GM12878 (cell line): ENCODE measurements at regions not wholly inside any gene's neighbourhood (a gene's known extent, or its start where the extent isn't known, plus 50 kb on each side); places are given as distances from the start of the nearest gene placed in this dataset.
"Not testable (repeated sequence)": the region's sequence is repeated elsewhere in the genome, so short reads cannot be mapped to it uniquely, and the experiment has no call there.

Source experiments
- ATAC-seq: fragments of 200-7000 bp; cut with Tn5 transposase; 3 replicates; pipeline ENCODE4 v1.9.1; 2020; ENCODE audit warnings: mild to moderate bottlenecking, moderate library complexity
- BruUV-seq: library from RNA; stranded (reverse); fragments of 400-500 nt; replicated peaks from 2 replicates; lab custom pipeline; 2021; lab: Mats Ljungman, UMichigan
- CTCF ChIA-PET: fragments of 300-600 bp; sonication (Branson Sonifier 250); formaldehyde crosslinking; extraction: SDS; loops from one replicate; lab custom pipeline; 2021; ENCODE audit warnings: inconsistent platforms; lab: Yijun Ruan, JAX
- POLR2A ChIA-PET: fragments of 350-600 bp; formaldehyde crosslinking; extraction: SDS; loops from one replicate; lab custom pipeline; 2021; ENCODE audit warnings: inconsistent platforms; lab: Charles Lee
- RAD21 ChIA-PET: fragments of 300-600 bp; sonication (Branson Sonifier 250); formaldehyde crosslinking; loops from one replicate; lab custom pipeline; 2023; ENCODE audit warnings: antibody characterized with exemption; ENCODE audit not compliant: unreplicated experiment; lab: Charles Lee
- SMC1A ChIA-PET: fragments of 300-600 bp; sonication (Branson Sonifier 250); formaldehyde crosslinking; loops from one replicate; lab custom pipeline; 2023; ENCODE audit not compliant: unreplicated experiment, uncharacterized antibody; lab: Charles Lee
- DNase-seq: peaks from one replicate; pipeline ENCODE4 v3.0.0-alpha.2; 2011; ENCODE audit warnings: low read depth, low spot score
- FAIRE-seq: peaks from 3 replicates; lab custom pipeline; 2011; peaks lifted over from hg19 to GRCh38; lab: Jason Lieb, UNC
- H2AFZ ChIP-seq: 2 replicates; pipeline ENCODE4 v1.6.0; 2011; ENCODE audit warnings: low read depth, low read length, control low read depth; ENCODE audit not compliant: control insufficient read depth
- H3K27ac ChIP-seq: 2 replicates; pipeline ENCODE4 v1.5.1; 2011; ENCODE audit warnings: control low read depth; ENCODE audit not compliant: control insufficient read depth, insufficient read depth
- H3K27me3 ChIP-seq, 2 experiments: replicated peaks in 1 of 2; 2 replicates each; pipeline versions ENCODE4 v1.6.0 to v1.6.1; 2011; ENCODE audit warnings: low read length in 1 of 2; ENCODE audit not compliant: control insufficient read depth in 2 of 2, insufficient read depth in 2 of 2
- H3K36me3 ChIP-seq, 2 experiments: 2 replicates each; pipeline ENCODE4 v1.5.1; 2011; ENCODE audit warnings: low read length in 1 of 2; ENCODE audit not compliant: control insufficient read depth in 2 of 2, insufficient read depth in 2 of 2
- H3K4me1 ChIP-seq: 2 replicates; pipeline ENCODE4 v1.6.1; 2011; ENCODE audit warnings: mild to moderate bottlenecking, low read length, moderate library complexity, mixed read lengths; ENCODE audit not compliant: control insufficient read depth, insufficient read depth
- H3K4me2 ChIP-seq: 2 replicates; pipeline ENCODE4 v1.6.0; 2011; ENCODE audit warnings: control low read depth; ENCODE audit not compliant: control insufficient read depth, insufficient read depth
- H3K4me3 ChIP-seq: fragments of 200-600 bp; sonication (generic); 2 replicates; pipeline ENCODE4 v1.5.1; 2016
- H3K79me2 ChIP-seq: 2 replicates; pipeline ENCODE4 v1.6.0; 2011; ENCODE audit warnings: low read length; ENCODE audit not compliant: control insufficient read depth, insufficient read depth
- H3K9ac ChIP-seq: 2 replicates; pipeline ENCODE4 v1.8.0; 2011; ENCODE audit warnings: low read length, control low read depth, mixed read lengths; ENCODE audit not compliant: control insufficient read depth, insufficient read depth
- H3K9me3 ChIP-seq: replicated peaks from 3 replicates; pipeline ENCODE4 v1.5.1; 2011; ENCODE audit warnings: mild to moderate bottlenecking, low read length; ENCODE audit not compliant: control insufficient read depth, insufficient read depth
- H4K20me1 ChIP-seq: 2 replicates; pipeline ENCODE4 v1.6.0; 2011; ENCODE audit not compliant: control insufficient read depth, insufficient read depth
- CHD2 ChIP-seq: IDR thresholded peaks from 2 replicates; pipeline ENCODE4 v1.6.1; 2011; ENCODE audit warnings: low read depth, low read length, improper control_type of control experiment, borderline replicate concordance
- EED ChIP-seq: sonication (generic); IDR thresholded peaks from 2 replicates; pipeline ENCODE4 v1.6.1; 2016; ENCODE audit warnings: antibody characterized with exemption, low read depth
- HDAC6 ChIP-seq: fragments of 200-600 bp; sonication (generic); IDR thresholded peaks from one replicate; pipeline ENCODE4 v1.8.0; 2017; ENCODE audit warnings: antibody characterized with exemption; ENCODE audit not compliant: unreplicated experiment
- LARP7 ChIP-seq: fragments of 450-650 bp; IDR thresholded peaks from 2 replicates; pipeline ENCODE4 v1.6.1; 2017; ENCODE audit warnings: mild to moderate bottlenecking
- MTA3 ChIP-seq: IDR thresholded peaks from 2 replicates; pipeline ENCODE4 v1.6.1; 2012; ENCODE audit warnings: low read length, inconsistent platforms, borderline replicate concordance
- NR2F1 ChIP-seq: fragments of 450-650 bp; conservative IDR thresholded peaks from 2 replicates; pipeline ENCODE4 v1.6.1; 2017; ENCODE audit warnings: mild to moderate bottlenecking
- RCOR1 ChIP-seq: conservative IDR thresholded peaks from 2 replicates; pipeline ENCODE4 v1.6.1; 2012; ENCODE audit warnings: low read depth, low read length, improper control_type of control experiment
- SMAD1 ChIP-seq: fragments of 450-650 bp; IDR thresholded peaks from 2 replicates; pipeline ENCODE4 v1.6.1; 2018; ENCODE audit warnings: mild to moderate bottlenecking, low read depth; ENCODE audit not compliant: partially characterized antibody
- SUZ12 ChIP-seq: fragments of 200-600 bp; sonication (generic); IDR thresholded peaks from one replicate; pipeline ENCODE4 v1.6.1; 2018; ENCODE audit warnings: antibody characterized with exemption, mild to moderate bottlenecking; ENCODE audit not compliant: unreplicated experiment
- ZNF274 ChIP-seq: IDR thresholded peaks from one replicate; pipeline ENCODE4 v1.8.0; 2011; ENCODE audit not compliant: insufficient read length, insufficient read depth
- WGBS: methylation state at CpG from one replicate; pipeline ENCODE4 v1.1.6; 2016; ENCODE audit warnings: low lambda C conversion rate; ENCODE audit not compliant: insufficient replicate concordance, insufficient coverage; ENCODE audit errors: missing lambda C conversion rate; 5-methylcytosine and 5-hydroxymethylcytosine counted together
- in situ Hi-C: fragments of 300-500 bp; cut with MboI; formaldehyde crosslinking; loops from 9 replicates; pipeline ENCODE4 v1.14.3; 2018; ENCODE audit warnings: mixed read lengths
- intact Hi-C: fragments of 100-400 bp; cut with micrococcal nuclease; formaldehyde crosslinking; loops from one replicate; pipeline ENCODE4 v1.14.2; 2022; ENCODE audit not compliant: unreplicated experiment
- TF ChIP-seq, protein P1 (sequence below): fragments of 450-650 bp; formaldehyde crosslinking; IDR thresholded peaks from 2 replicates; pipeline ENCODE4 v1.4.0; 2020; ENCODE audit warnings: mild to moderate bottlenecking, moderate library complexity

DNA sequence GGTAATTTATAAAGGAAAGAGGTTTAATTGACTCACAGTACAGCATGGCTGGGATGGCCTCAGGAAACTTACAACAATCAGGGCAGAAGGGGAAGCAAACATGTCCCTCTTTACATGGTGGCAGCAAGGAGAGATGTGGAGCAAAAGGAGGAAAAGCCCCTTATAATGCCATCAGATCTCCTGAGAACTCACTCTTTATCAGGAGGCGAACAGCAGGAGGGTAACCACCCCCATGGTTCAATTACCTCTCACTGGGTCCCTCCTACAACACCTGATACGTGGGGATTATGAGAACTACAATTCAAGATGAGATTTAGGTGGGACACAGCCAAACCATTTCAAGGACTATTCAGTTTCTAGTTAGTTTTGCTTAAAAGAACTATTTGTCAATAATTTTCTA lies 453.3 kb downstream of the C12orf50 start (continued):
- TF ChIP-seq CHD2 = no peak

DNA sequence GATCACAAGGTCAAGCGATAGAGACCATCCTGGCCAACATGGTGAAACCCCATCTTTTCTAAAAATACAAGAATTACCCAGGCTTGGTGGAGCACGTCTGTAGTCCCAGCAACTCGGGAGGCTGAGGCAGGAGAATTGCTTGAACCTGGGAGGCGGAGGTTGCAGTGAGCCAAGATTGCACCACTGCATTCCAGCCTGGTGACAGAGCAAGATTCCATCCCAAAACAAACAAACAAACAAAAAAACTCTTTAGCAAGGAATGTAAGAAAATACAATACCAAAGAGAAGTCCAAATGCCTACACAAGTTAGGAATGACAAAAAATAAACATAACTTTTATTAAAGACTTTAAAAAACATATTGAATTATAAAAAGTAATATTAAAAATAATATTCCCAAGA lies 462.3 kb downstream of the C12orf50 start:
- ATAC-seq, BruUV-seq, H3K36me3 ChIP-seq, FAIRE-seq, intact Hi-C loops, POLR2A ChIA-PET, H3K27me3 ChIP-seq, H3K27ac ChIP-seq, H4K20me1 ChIP-seq, H3K4me1 ChIP-seq, H2AFZ ChIP-seq, H3K79me2 ChIP-seq, H3K4me2 ChIP-seq, H3K4me3 ChIP-seq, DNase-seq, H3K9ac ChIP-seq, in situ Hi-C loops, RAD21 ChIA-PET, CTCF ChIA-PET, H3K9me3 ChIP-seq: not testable (repeated sequence)
- WGBS = 16% methylated on average over 4 of the region's 4 CpGs
- SMC1A ChIA-PET = interaction anchor here (0.6 kb wide), 1 partner anchor 8 kb away, joined by 4 read pairs; no protein-coding TSS in a partner anchor

DNA sequence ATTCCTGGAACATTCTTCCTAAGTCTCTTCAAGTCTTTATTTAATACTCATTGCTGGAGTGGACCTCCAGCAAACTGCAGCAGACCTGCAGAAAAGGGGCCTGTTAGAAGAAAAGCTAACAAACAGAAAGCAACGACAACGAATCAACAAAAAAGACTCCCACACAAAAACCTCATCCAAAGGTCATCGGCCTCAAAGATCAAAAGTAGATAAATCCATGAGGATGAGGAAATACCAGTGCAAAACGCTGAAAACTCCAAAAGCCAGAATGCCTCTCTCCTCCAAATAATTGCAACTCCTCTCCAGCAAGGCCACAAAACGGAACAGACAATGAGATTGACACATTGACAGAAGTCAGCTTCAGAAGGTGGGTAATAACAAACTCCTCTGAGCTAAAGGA lies 472.2 kb downstream of the C12orf50 start:
- POLR2A ChIA-PET = no interaction called here
- FAIRE-seq (no peak), DNase-seq (no peak), ATAC-seq (no peak)
- H3K4me3 ChIP-seq = no peak overlapping the region
- in situ Hi-C loops (no loop called here), intact Hi-C loops (no loop called here)
- H2AFZ ChIP-seq = no peak overlapping the region
- H3K79me2 ChIP-seq = no peaks in the 10 kb centered on the region
- no peak overlapping the region for H3K9ac ChIP-seq
- CTCF ChIA-PET = no interaction called here
- no peak overlapping the region for H3K27ac ChIP-seq
- H3K4me2 ChIP-seq = no peak overlapping the region
- WGBS = 36% methylated on average over 5 of the region's 5 CpGs
- H3K9me3 ChIP-seq = no peaks in the 10 kb centered on the region
- no peaks in the 10 kb centered on the region for H3K4me1 ChIP-seq
- H4K20me1 ChIP-seq = no peaks in the 10 kb centered on the region
- RAD21 ChIA-PET = no interaction called here
- no TSS peak for BruUV-seq
- SMC1A ChIA-PET = no interaction called here
- no peaks in the 10 kb centered on the region for H3K36me3 ChIP-seq
- H3K27me3 ChIP-seq = no peaks in the 10 kb centered on the region
- TF ChIP-seq NR2F1 (no peak), SUZ12 (no peak), RCOR1 (no peak), LARP7 (no peak), EED (no peak), SMAD1 (no peak), HDAC6 (no peak), MTA3 (no peak), ZNF274 (no peak)
- TF ChIP-seq, protein P1, sequence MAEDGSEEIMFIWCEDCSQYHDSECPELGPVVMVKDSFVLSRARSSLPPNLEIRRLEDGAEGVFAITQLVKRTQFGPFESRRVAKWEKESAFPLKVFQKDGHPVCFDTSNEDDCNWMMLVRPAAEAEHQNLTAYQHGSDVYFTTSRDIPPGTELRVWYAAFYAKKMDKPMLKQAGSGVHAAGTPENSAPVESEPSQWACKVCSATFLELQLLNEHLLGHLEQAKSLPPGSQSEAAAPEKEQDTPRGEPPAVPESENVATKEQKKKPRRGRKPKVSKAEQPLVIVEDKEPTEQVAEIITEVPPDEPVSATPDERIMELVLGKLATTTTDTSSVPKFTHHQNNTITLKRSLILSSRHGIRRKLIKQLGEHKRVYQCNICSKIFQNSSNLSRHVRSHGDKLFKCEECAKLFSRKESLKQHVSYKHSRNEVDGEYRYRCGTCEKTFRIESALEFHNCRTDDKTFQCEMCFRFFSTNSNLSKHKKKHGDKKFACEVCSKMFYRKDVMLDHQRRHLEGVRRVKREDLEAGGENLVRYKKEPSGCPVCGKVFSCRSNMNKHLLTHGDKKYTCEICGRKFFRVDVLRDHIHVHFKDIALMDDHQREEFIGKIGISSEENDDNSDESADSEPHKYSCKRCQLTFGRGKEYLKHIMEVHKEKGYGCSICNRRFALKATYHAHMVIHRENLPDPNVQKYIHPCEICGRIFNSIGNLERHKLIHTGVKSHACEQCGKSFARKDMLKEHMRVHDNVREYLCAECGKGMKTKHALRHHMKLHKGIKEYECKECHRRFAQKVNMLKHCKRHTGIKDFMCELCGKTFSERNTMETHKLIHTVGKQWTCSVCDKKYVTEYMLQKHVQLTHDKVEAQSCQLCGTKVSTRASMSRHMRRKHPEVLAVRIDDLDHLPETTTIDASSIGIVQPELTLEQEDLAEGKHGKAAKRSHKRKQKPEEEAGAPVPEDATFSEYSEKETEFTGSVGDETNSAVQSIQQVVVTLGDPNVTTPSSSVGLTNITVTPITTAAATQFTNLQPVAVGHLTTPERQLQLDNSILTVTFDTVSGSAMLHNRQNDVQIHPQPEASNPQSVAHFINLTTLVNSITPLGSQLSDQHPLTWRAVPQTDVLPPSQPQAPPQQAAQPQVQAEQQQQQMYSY (CRISPR knock-in tag) = no peak
